ENCODE measurements at regions not wholly inside any gene's neighbourhood (a gene's known extent, or its start where the extent isn't known, plus 50 kb on each side); places are given as distances from the start of the nearest gene placed in this dataset.

DNA sequence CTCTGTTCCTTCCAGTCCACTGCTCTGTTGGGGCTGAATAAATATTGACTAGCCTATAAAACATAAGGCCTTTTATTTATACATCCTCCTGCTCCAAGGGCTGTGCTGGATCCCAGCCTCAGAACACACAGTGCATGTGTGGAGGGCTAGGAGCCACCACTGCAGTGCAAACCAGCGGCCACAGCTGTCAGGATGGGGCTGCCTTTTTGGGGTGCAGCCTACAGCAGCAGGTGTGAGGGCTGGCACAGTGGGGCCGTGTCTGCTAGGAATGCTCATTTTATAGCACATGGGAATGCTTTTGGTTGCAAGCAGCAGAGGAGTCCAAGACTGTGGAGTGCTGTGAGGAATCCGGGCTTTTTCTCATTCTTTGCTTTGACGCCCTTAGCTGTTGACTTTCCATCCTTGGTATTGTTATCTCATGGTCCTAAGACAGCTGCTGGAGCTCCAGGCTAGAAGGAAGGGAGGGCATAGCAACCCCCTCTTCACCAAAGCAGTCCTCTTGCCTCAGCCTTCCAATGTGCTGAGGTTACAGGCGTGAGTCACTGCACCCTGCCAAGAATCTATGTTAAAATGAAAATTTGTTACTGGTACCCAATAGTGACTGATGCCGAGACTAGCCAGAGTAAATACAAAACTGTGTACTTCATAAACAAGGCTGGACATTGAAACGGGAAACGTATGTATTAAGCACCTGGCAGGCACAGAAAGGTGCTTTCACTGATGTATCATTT lies 334.3 kb upstream of the GATB start:
- TF ChIP-seq, protein P1, sequence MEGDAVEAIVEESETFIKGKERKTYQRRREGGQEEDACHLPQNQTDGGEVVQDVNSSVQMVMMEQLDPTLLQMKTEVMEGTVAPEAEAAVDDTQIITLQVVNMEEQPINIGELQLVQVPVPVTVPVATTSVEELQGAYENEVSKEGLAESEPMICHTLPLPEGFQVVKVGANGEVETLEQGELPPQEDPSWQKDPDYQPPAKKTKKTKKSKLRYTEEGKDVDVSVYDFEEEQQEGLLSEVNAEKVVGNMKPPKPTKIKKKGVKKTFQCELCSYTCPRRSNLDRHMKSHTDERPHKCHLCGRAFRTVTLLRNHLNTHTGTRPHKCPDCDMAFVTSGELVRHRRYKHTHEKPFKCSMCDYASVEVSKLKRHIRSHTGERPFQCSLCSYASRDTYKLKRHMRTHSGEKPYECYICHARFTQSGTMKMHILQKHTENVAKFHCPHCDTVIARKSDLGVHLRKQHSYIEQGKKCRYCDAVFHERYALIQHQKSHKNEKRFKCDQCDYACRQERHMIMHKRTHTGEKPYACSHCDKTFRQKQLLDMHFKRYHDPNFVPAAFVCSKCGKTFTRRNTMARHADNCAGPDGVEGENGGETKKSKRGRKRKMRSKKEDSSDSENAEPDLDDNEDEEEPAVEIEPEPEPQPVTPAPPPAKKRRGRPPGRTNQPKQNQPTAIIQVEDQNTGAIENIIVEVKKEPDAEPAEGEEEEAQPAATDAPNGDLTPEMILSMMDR (IDR thresholded peaks at IDR 0.05) = no peak
- H3K27me3 Mint-ChIP-seq (ENCODE audit: low read depth, poor library complexity) = peaks cover 27% of the 10 kb centered on the region
- H3K9me3 Mint-ChIP-seq = no peaks in the 10 kb centered on the region
- no peak overlapping the region for H3K27ac Mint-ChIP-seq
- H3K4me1 Mint-ChIP-seq = peaks cover 51% of the 10 kb centered on the region
- H3K4me3 Mint-ChIP-seq = no peak overlapping the region
- H3K36me3 Mint-ChIP-seq (ENCODE audit: low read depth) = no peaks in the 10 kb centered on the region
- no peak for DNase-seq

DNA sequence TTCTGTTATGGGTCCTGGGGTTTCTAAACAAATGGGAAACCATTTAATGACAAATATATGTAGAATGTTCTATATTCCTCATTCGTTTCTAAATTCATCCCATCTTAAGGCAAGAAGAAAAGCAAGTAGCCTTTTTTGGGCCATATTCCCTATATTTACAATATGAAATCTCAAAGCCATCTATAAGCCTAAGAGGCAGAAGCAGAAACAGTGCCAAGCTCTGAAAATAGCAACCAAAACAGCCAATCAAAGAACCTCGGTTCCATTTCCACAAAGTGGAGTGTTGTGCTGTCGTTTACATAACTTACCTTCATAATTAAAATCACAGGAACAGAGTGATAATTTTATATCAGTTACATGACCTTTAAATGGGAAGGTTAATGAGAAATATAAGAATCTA lies 330.6 kb upstream of the GATB start:
- H3K9me3 Mint-ChIP-seq = no peaks in the 10 kb centered on the region
- no peaks in the 10 kb centered on the region for H3K36me3 Mint-ChIP-seq (ENCODE audit: low read depth)
- TF ChIP-seq, protein P1 (IDR thresholded peaks at IDR 0.05) = no peak
- H3K27ac Mint-ChIP-seq = no peak overlapping the region
- H3K4me1 Mint-ChIP-seq = peaks cover 35% of the 10 kb centered on the region
- no peak for DNase-seq
- H3K27me3 Mint-ChIP-seq (ENCODE audit: low read depth, poor library complexity) = peaks cover 16% of the 10 kb centered on the region
- no peak overlapping the region for H3K4me3 Mint-ChIP-seq

DNA sequence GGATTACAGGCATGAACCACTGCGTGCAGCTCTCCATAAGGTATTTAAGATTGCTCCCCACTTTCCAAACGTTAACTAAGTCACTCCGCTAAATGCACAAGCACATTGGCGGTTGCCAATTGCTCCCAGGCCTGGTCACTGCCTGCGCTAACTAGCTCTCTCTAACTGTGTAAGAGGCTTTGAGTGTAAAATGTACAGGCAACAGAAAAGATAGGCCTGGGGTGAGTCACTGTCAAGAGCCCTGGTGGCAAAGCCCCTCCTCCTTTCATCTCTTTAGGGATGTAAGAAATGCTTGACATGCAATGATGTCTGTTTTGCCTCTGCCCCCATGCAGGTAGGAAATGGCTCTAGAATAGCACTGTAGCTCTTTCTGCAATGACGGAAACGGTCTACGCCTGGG lies 329.7 kb upstream of the GATB start:
- H3K27ac Mint-ChIP-seq = no peak overlapping the region
- no peaks in the 10 kb centered on the region for H3K9me3 Mint-ChIP-seq
- TF ChIP-seq, protein P1 (IDR thresholded peaks at IDR 0.05) = no peak
- no peak overlapping the region for H3K4me3 Mint-ChIP-seq
- H3K27me3 Mint-ChIP-seq (ENCODE audit: low read depth, poor library complexity) = peaks cover 10% of the 10 kb centered on the region
- peaks cover 35% of the 10 kb centered on the region for H3K4me1 Mint-ChIP-seq
- H3K36me3 Mint-ChIP-seq (ENCODE audit: low read depth) = no peaks in the 10 kb centered on the region
- no peak for DNase-seq

DNA sequence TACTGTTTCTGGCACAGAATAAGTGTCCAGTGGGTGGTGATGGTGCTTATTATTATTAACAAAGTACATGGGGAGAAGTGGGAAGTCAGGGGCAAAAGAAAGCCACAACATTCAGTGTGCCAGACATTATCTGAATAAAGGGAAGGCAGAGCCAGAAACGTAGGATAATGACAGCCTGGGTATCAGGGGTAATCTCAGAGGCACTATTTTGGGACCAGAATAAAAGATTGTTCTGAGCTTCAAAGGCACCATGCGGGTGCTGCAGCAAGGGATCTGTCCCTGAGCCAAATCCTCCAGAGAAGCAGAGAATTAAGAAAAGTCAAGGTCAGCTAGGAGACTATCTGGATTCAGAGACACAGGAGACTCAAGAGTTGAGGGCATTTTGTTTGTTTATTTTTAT lies 328.8 kb upstream of the GATB start:
- H3K27me3 Mint-ChIP-seq (ENCODE audit: low read depth, poor library complexity) = peaks cover 6% of the 10 kb centered on the region
- peaks cover 34% of the 10 kb centered on the region for H3K4me1 Mint-ChIP-seq
- H3K9me3 Mint-ChIP-seq = no peaks in the 10 kb centered on the region

DNA sequence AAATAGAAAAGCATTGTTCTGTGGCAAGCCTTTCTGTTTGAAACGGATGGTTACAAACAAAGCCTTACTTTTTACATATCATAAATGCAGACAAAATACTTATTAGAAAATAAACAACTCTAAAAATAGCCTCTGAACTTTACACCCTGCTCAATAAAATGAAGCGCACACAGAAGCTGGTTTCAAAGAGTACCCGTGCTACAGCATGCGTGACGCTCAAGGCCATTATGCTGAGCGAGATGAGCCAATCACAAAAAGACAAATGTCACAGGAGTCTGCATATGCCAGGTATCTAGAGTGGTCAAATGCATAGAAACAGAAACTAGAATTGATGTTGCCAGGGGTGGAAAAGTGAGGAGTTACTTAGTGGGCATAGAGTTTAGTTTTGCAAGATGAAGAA lies 326.5 kb upstream of the GATB start:
- no peaks in the 10 kb centered on the region for H3K27me3 Mint-ChIP-seq (ENCODE audit: low read depth, poor library complexity)
- no peak overlapping the region for H3K4me3 Mint-ChIP-seq
- no peak for DNase-seq
- no peaks in the 10 kb centered on the region for H3K9me3 Mint-ChIP-seq
- no peaks in the 10 kb centered on the region for H3K36me3 Mint-ChIP-seq (ENCODE audit: low read depth)
- TF ChIP-seq, protein P1 (IDR thresholded peaks at IDR 0.05) = no peak
- H3K27ac Mint-ChIP-seq = no peak overlapping the region
- peaks cover 37% of the 10 kb centered on the region for H3K4me1 Mint-ChIP-seq

More for the DNA sequence above, 328.8 kb upstream of the GATB start:
- no peaks in the 10 kb centered on the region for H3K36me3 Mint-ChIP-seq (ENCODE audit: low read depth)
- no peak for DNase-seq
- TF ChIP-seq, protein P1 (IDR thresholded peaks at IDR 0.05) = no peak
- no peak overlapping the region for H3K4me3 Mint-ChIP-seq
- no peak overlapping the region for H3K27ac Mint-ChIP-seq

DNA sequence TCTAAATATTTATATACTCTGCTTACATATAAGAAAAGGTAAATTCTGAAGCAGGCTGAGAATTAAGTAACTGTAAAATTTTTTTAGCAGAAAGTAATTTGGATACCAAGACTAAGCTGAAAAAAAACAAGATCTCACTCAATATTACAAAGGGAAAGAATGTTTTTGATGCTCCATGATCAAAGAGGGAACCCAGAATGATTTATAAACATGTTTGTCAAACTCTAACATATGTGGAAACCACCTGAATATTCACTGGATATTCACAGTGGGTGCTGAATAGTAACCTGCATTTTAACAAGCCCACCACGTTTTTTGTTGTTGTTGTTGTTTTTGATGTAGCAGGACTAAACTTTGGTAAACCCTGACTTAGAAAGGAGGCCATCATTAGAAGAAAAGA lies 324.9 kb upstream of the GATB start:
- no peaks in the 10 kb centered on the region for H3K36me3 Mint-ChIP-seq (ENCODE audit: low read depth)
- TF ChIP-seq, protein P1 (IDR thresholded peaks at IDR 0.05) = no peak
- H3K4me3 Mint-ChIP-seq = no peak overlapping the region
- peaks cover 37% of the 10 kb centered on the region for H3K4me1 Mint-ChIP-seq
- no peaks in the 10 kb centered on the region for H3K27me3 Mint-ChIP-seq (ENCODE audit: low read depth, poor library complexity)
- H3K27ac Mint-ChIP-seq = no peak overlapping the region
- no peak for DNase-seq
- H3K9me3 Mint-ChIP-seq = no peaks in the 10 kb centered on the region

All from nephron progenitor cell (in vitro differentiated cells).